CD4-positive, alpha-beta T cell treated with Interleukin-15 for 4 hours (primary cell): ENCODE measurements at regions not wholly inside any gene's neighbourhood (a gene's known extent, or its start where the extent isn't known, plus 50 kb on each side); places are given as distances from the start of the nearest gene placed in this dataset.
"Not testable (repeated sequence)": the region's sequence is repeated elsewhere in the genome, so short reads cannot be mapped to it uniquely, and the experiment has no call there.

Experiments used
- DNase-seq: peaks from one replicate; pipeline ENCODE4 v3.0.0-alpha.2; 2020; ENCODE audit warnings: low spot score

GRCh38 chr4:178993306-178993705, 1551.1 kb upstream of the AGA start:
- no peak for DNase-seq

- DNase-seq: no peak
Measured at GRCh38 chr4:179001918-179002317, 1559.7 kb upstream of the AGA start.

DNA sequence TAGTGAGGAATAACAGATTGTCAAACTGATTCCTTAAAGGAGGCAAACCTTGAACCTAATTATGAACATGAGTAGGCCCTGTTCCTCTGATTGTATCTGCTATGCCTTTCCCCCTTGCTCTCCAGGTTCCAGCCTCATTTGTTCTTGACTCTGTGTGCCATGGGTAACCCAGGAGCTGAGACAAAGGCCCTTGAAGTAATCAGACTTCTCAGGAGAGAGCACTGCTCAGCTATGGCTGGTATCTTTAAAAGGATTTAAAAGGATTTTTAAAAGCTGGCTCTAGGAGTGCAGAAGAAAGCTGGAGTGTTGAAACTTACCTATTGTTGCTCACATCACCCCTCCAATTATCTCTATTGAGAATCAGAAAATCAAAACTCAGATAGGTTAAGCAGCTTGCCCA, 1565.5 kb upstream of the AGA start:
- no peak for DNase-seq

GRCh38 chr4:179017581-179017980, 1575.3 kb upstream of the AGA start:
- DNase-seq: no peak

GRCh38 chr4:179027569-179027968, 1585.3 kb upstream of the AGA start:
- DNase-seq: no peak

GRCh38 chr4:179028321-179028720, 1586.1 kb upstream of the AGA start:
- DNase-seq: no peak

DNA sequence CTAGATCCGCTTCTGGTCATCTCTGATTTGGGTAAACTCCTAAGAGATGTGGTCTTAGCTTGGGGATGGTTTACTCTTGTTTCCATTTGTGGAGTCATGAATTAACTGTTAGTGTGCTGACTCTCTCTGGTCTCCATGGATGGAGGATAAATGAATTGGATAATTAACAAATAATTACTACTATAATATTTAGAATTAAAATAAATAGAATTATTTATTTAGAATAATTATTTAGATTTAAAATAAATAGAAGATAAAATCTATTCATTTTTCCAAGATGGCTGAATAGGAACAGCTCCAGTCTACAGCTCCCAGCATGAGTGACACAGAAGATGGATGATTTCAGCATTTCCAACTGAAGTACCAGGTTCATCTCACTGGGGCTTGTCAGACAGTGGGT, 1587.4 kb upstream of the AGA start:
- DNase-seq: no peak

DNA sequence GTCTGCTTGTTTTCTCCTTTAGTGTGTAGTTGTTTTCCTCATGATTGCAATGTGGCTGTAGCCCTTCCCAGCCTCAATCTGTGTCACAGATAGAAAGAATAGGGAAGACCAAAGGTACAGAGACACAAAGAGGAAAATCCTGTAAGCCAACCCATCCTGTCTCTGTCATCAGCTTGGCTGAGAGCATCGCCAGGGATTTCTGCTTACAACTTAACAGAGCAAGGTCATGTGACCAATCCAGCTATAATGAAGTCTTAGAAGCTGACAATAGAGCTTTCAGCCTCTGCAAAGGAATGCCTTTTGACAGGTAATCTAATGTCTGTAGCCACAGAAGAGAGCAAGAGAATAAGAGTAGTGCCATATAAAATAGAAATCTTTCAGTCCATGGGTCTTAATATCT, 1598.0 kb upstream of the AGA start:
- no peak for DNase-seq

- no peak for DNase-seq
Measured at GRCh38 chr4:179048839-179049453, 1606.7 kb upstream of the AGA start.

GRCh38 chr4:179051206-179051605, 1609.0 kb upstream of the AGA start:
- DNase-seq: no peak

GRCh38 chr4:179059396-179059795, 1617.2 kb upstream of the AGA start:
- DNase-seq: no peak

DNA sequence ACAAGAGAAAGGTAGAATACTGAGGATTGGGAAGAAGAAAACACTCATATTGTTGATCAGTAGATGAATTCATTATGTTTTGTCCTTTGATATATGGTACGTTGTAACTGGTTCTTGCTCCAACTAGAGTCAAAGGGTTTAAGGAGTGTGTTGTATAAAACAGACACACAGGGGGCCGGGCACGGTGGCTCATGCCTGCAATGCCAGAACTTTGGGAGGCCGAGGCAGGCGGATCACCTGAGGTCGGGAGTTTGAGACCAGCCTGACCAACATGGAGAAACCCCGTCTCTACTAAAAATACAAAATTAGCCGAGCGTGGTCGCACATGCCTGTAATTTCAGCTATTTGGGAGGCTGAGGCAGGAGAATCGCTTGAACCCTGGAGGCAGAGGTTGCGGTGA, 1624.0 kb upstream of the AGA start:
- not testable (repeated sequence) for DNase-seq

- no peak for DNase-seq
Measured at GRCh38 chr4:179071131-179071530, 1628.9 kb upstream of the AGA start.

DNA sequence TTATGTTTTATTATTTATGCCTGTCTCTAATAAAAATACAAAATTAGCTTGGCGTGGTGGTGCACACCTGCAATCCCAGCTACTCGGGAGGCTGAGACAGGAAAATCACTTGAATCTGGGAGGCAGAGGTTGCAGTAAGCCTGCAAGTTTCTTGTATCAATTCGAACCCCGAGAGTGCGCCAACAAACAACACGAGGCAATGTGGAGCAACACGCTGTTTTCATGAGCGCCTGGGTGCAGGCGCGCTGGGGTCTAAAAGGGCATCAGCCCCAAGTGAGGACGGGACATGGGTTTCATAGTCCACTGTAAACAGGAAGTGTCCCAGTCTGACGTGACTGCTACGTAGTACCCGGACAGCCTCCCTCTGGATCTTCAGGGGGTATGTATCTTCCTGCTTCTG, 1634.6 kb upstream of the AGA start:
- DNase-seq: no peak

DNA sequence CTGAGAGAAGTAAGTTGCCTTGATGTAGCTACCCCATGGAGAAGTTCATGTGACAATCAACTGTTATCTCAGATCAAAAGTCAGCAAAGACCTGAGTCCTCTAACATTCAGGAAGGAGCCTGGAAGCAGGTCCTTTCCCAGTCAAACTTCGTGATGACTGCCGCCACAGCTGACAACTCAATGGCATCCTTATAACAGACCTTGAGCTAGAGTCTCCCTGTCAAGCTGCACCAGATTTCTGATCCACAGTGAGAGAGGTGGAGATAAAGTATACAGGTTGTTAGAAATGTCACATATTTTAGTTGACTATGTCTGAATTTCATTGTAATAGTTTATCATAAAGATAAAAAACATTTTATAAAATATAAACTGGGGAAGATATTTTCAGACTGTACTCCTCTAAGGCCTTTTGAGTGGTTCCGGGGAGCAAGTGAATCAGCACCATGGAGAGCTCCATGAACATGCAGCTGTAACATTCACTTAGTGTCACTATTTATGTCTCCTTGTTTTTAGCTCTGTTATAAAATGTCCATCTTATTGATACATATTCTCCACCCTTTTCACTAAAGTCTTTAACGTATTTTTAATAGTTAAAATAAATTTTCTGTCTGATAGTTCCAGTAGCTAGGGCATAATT, 1653.5 kb upstream of the AGA start:
- no peak for DNase-seq

- no peak for DNase-seq
Measured at GRCh38 chr4:179097741-179098140, 1655.5 kb upstream of the AGA start.

- no peak for DNase-seq
Measured at GRCh38 chr4:179110356-179110755, 1668.1 kb upstream of the AGA start.

GRCh38 chr4:179110816-179111215, 1668.6 kb upstream of the AGA start:
- no peak for DNase-seq

- DNase-seq: no peak
Measured at GRCh38 chr4:179112441-179113170, 1670.4 kb upstream of the AGA start.

DNA sequence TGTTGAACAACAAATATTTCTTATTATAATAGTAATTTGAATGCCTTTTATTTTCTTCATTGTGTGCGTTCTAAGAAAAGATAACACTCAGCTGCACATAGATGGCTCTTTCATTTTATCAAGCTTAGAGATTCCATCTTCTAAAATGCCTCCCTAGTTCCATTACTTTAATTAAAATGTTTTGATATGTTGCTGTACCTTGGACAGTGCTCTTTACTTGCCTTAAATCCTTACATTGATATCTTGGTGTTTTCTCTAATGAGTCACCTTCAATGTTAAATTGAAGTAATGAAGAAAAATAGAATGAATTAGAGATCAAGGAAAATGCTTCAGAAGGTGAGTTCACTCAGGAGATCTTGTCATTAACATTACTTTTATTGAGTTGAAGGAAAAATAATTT, 1672.4 kb upstream of the AGA start:
- no peak for DNase-seq

DNA sequence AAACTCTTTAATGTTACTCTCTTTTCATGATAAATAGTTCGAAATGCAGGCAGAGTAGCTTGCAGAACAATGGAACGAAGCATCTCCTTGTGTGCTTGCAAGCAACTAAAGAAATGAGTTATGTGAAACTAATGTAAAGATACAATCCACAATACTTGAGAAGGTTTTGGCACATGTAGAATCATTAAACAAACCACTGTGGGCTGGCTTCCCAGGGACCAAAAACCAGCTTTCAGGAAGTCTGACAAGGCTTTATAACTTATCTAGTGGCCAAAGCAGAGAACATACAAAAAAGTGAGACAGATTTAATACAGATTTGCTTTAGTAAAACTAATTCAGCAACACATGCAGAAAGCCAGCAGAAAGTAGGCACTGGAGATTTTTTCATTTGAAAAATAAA, 1673.8 kb upstream of the AGA start:
- DNase-seq: no peak

- no peak for DNase-seq
Measured at GRCh38 chr4:179116581-179116980, 1674.3 kb upstream of the AGA start.

DNA sequence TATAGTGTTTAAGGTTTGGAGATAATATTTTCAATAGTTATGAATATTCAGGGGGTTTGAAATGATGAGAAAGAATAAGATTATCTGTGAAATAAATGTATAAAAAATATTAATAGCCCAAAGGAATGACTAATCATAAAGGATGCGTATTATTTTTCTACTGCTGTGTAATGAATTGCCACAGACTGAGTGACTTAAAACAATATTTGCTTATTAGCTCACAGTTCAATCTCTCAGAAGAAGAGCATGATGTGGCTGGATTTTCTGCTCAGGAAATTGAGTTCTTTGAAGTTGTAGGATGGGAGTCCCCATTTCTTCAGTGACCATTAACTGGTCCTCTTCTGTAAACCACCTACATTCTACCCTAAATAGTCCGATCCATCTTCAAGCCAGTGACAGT, 1680.8 kb upstream of the AGA start:
- no peak for DNase-seq

- DNase-seq: no peak
Measured at GRCh38 chr4:179124419-179124818, 1682.2 kb upstream of the AGA start.
